Astrocyte of the cerebellum (primary cell): ENCODE measurements at regions not wholly inside any gene's neighbourhood (a gene's known extent, or its start where the extent isn't known, plus 50 kb on each side); places are given as distances from the start of the nearest gene placed in this dataset.
"Not testable (repeated sequence)": the region's sequence is repeated elsewhere in the genome, so short reads cannot be mapped to it uniquely, and the experiment has no call there.

Experiments used
- DNase-seq: peaks from one replicate; pipeline ENCODE4 v3.0.0-alpha.2; 2011; ENCODE audit warnings: low read depth
- H3K4me3 ChIP-seq: 2 replicates; pipeline ENCODE4 v1.5.1; 2011; ENCODE audit warnings: mild to moderate bottlenecking, low read depth, low read length, moderate library complexity
- CTCF ChIP-seq: IDR thresholded peaks from 2 replicates; pipeline ENCODE4 v1.5.1; 2012; ENCODE audit warnings: low read length, low read depth, moderate library complexity, mild to moderate bottlenecking; ENCODE audit errors: missing control alignments
- in situ Hi-C: cut with HindIII; loops from 2 replicates; pipeline ENCODE4 v1.10.0; 2017; ENCODE audit warnings: low sequenced_read_pairs

GRCh38 chr5:72645064-72645846 is 138.0 kb upstream of the ZNF366 start:
- H3K4me3 ChIP-seq, result no peak overlapping the region
- in situ Hi-C loops, result no loop called here
- no peak for TF ChIP-seq CTCF
- no peak for DNase-seq

- TF ChIP-seq CTCF, result no peak
- DNase-seq, result no peak
- no peak overlapping the region for H3K4me3 ChIP-seq
- in situ Hi-C loops, result no loop called here
Observed at GRCh38 chr5:72644296-72644695, 137.1 kb upstream of the ZNF366 start.

GRCh38 chr5:72641164-72641563 is 134.0 kb upstream of the ZNF366 start:
- no peak for TF ChIP-seq CTCF
- in situ Hi-C loops, result no loop called here
- H3K4me3 ChIP-seq, result no peak overlapping the region
- DNase-seq, result no peak

GRCh38 chr5:72637058-72637457 is 129.8 kb upstream of the ZNF366 start:
- in situ Hi-C loops, result no loop called here
- H3K4me3 ChIP-seq, result no peak overlapping the region
- DNase-seq, result no peak
- no peak for TF ChIP-seq CTCF

GRCh38 chr5:72636565-72636964 is 129.4 kb upstream of the ZNF366 start:
- DNase-seq, in situ Hi-C loops, H3K4me3 ChIP-seq: not testable (repeated sequence)

- in situ Hi-C loops, result no loop called here
- TF ChIP-seq CTCF, result no peak
- no peak overlapping the region for H3K4me3 ChIP-seq
- DNase-seq, result no peak
Observed at GRCh38 chr5:72634444-72634843, 127.2 kb upstream of the ZNF366 start.

- no peak for TF ChIP-seq CTCF
- no peak overlapping the region for H3K4me3 ChIP-seq
- in situ Hi-C loops, result no loop called here
- DNase-seq, result peak; percentile 40
Observed at GRCh38 chr5:72633649-72634048, 126.4 kb upstream of the ZNF366 start.
